Caco-2 (cell line): ENCODE measurements at regions not wholly inside any gene's neighbourhood (a gene's known extent, or its start where the extent isn't known, plus 50 kb on each side); places are given as distances from the start of the nearest gene placed in this dataset.

Source experiments
- BruUV-seq: library from RNA; stranded (reverse); fragments of 400-500 nt; replicated peaks from 2 replicates; lab custom pipeline; 2021; lab: Mats Ljungman, UMichigan
- CTCF ChIA-PET: fragments of 300-600 bp; sonication (Branson Sonifier 250); formaldehyde crosslinking; loops from one replicate; lab custom pipeline; 2022; ENCODE audit warnings: antibody characterized with exemption; lab: Charles Lee
- POLR2A ChIA-PET: fragments of 300-600 bp; sonication (Branson Sonifier 250); formaldehyde crosslinking; loops from one replicate; lab custom pipeline; 2022; ENCODE audit warnings: antibody characterized with exemption; lab: Charles Lee
- DNase-seq, 2 experiments: peaks; one replicate each; pipeline versions ENCODE4 v3.0.0 to v3.0.0-alpha.2; 2020 to 2022
- H3K27me3 ChIP-seq: replicated peaks from 2 replicates; pipeline ENCODE4 v1.6.0; 2011; ENCODE audit warnings: low read length; ENCODE audit not compliant: control insufficient read depth, insufficient read depth
- H3K36me3 ChIP-seq: 2 replicates; pipeline ENCODE4 v1.5.1; 2011; ENCODE audit warnings: low read length; ENCODE audit not compliant: control insufficient read depth, insufficient read depth
- H3K4me1 ChIP-seq: fragments of 250-450 bp; sonication (Bioruptor Pico); 2 replicates; pipeline ENCODE4 v1.5.1; 2020; ENCODE audit warnings: mild to moderate bottlenecking
- H3K4me3 ChIP-seq: 2 replicates; pipeline ENCODE4 v1.5.1; 2011; ENCODE audit warnings: low read depth, mild to moderate bottlenecking, control low read depth, low read length
- H3K9me3 ChIP-seq: fragments of 250-450 bp; sonication (Bioruptor Pico); 2 replicates; pipeline ENCODE4 v1.5.1; 2020; ENCODE audit warnings: mild to moderate bottlenecking, moderate library complexity
- H3K27ac Mint-ChIP-seq: one replicate; pipeline ENCODE4 v1.8.0; 2022; ENCODE audit warnings: mixed read lengths; ENCODE audit not compliant: unreplicated experiment
- H3K27me3 Mint-ChIP-seq: one replicate; pipeline ENCODE4 v1.8.0; 2022; ENCODE audit warnings: mixed read lengths; ENCODE audit not compliant: insufficient read depth, unreplicated experiment
- H3K36me3 Mint-ChIP-seq: one replicate; pipeline ENCODE4 v1.8.0; 2022; ENCODE audit warnings: mild to moderate bottlenecking, mixed read lengths; ENCODE audit not compliant: insufficient read depth, unreplicated experiment
- H3K4me1 Mint-ChIP-seq: one replicate; pipeline ENCODE4 v1.8.0; 2022; ENCODE audit warnings: low read depth, mixed read lengths; ENCODE audit not compliant: unreplicated experiment
- H3K4me3 Mint-ChIP-seq: one replicate; pipeline ENCODE4 v1.8.0; 2022; ENCODE audit warnings: mild to moderate bottlenecking, moderate library complexity, mixed read lengths; ENCODE audit not compliant: unreplicated experiment
- H3K9me3 Mint-ChIP-seq: one replicate; pipeline ENCODE4 v1.8.0; 2022; ENCODE audit warnings: mixed read lengths; ENCODE audit not compliant: unreplicated experiment
- CTCF ChIP-seq, 2 experiments: fragments of 200-600 bp in 1 of 2; IDR thresholded peaks; 1 replicate in 1 of 2; 2 replicates in 1 of 2; pipeline versions ENCODE4 v1.5.1 to v1.8.0; 2011 to 2022; ENCODE audit warnings: antibody characterized with exemption in 1 of 2, control low read depth in 1 of 2, inconsistent platforms in 1 of 2, low read depth in 1 of 2, low read length in 1 of 2, mild to moderate bottlenecking in 1 of 2, moderate library complexity in 1 of 2; ENCODE audit not compliant: insufficient read depth in 1 of 2, severe bottlenecking in 1 of 2, unreplicated experiment in 1 of 2
- intact Hi-C: fragments of 100-400 bp; cut with micrococcal nuclease; formaldehyde crosslinking; loops from one replicate; pipeline ENCODE4 v1.10.0; 2022; ENCODE audit not compliant: unreplicated experiment

DNA sequence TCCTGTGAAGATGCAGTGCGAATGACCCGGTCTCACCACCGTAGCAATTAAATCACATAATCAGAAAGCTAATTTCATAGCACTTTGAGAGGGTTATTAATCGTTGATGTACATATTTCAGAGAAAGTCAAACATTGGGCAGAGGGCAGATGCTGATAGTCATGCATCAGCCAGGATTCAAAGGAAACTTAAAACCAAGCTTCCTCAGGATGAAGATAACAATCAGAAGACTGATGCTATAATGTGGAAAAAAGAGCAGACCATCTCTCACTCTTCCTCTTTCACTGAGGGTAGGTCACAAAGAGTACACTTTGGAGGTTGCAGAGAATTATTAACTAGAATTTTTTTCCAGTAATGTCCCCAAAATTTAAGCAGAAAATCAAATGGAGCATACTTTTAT lies 1027.7 kb upstream of the ZEB2 start:
- intact Hi-C loops = no loop called here
- no peak overlapping the region for H3K27ac Mint-ChIP-seq
- Histone ChIP-seq H3K27me3 (no peaks in the 10 kb centered on the region), H3K4me1 (no peaks in the 10 kb centered on the region), H3K4me3 (no peak overlapping the region), H3K36me3 (no peaks in the 10 kb centered on the region), H3K9me3 (no peaks in the 10 kb centered on the region)
- no peak for DNase-seq
- no TSS peak for BruUV-seq
- no peak overlapping the region for H3K4me3 Mint-ChIP-seq
- H3K9me3 Mint-ChIP-seq = no peaks in the 10 kb centered on the region
- POLR2A ChIA-PET = no interaction called here
- TF ChIP-seq CTCF (IDR thresholded peaks at IDR 0.05; ENCODE audit: insufficient read depth in 1 of 2, low read depth in 1 of 2, low read length in 1 of 2, severe bottlenecking in 1 of 2, unreplicated experiment in 1 of 2) = no peak
- H3K4me1 Mint-ChIP-seq = no peaks in the 10 kb centered on the region
- H3K36me3 Mint-ChIP-seq = no peaks in the 10 kb centered on the region
- CTCF ChIA-PET = no interaction called here
- H3K27me3 Mint-ChIP-seq = no peaks in the 10 kb centered on the region

DNA sequence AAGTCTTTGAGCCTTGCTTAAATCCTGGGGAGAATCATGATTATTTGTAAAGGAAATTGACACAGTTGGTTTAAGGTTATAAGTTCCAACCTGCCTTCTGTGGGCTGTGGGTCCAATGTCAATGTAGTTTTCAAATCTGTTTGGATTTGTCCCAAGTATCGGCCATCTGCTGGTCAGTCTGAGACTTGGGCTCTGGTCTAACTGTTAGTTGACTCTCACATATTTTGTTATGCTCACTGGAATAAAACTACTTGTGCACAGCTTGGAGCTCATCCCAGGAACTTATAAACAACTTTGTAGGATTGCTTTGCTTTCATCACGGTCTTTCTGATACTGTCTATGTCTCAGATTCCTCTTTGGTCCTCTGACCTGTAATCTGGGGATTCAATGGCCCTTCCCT lies 1026.2 kb upstream of the ZEB2 start:
- ChIA-PET POLR2A (no interaction called here), CTCF (no interaction called here)
- no peak overlapping the region for H3K4me3 Mint-ChIP-seq
- no peaks in the 10 kb centered on the region for H3K27me3 Mint-ChIP-seq
- no peak for DNase-seq
- TF ChIP-seq CTCF (IDR thresholded peaks at IDR 0.05; ENCODE audit: insufficient read depth in 1 of 2, low read depth in 1 of 2, low read length in 1 of 2, severe bottlenecking in 1 of 2, unreplicated experiment in 1 of 2) = no peak
- Histone ChIP-seq H3K36me3 (no peaks in the 10 kb centered on the region), H3K27me3 (no peaks in the 10 kb centered on the region), H3K4me3 (no peak overlapping the region), H3K9me3 (no peaks in the 10 kb centered on the region), H3K4me1 (no peaks in the 10 kb centered on the region)
- H3K4me1 Mint-ChIP-seq = no peaks in the 10 kb centered on the region
- no TSS peak for BruUV-seq
- H3K27ac Mint-ChIP-seq = no peak overlapping the region
- H3K9me3 Mint-ChIP-seq = no peaks in the 10 kb centered on the region
- H3K36me3 Mint-ChIP-seq = no peaks in the 10 kb centered on the region
- intact Hi-C loops = no loop called here

DNA sequence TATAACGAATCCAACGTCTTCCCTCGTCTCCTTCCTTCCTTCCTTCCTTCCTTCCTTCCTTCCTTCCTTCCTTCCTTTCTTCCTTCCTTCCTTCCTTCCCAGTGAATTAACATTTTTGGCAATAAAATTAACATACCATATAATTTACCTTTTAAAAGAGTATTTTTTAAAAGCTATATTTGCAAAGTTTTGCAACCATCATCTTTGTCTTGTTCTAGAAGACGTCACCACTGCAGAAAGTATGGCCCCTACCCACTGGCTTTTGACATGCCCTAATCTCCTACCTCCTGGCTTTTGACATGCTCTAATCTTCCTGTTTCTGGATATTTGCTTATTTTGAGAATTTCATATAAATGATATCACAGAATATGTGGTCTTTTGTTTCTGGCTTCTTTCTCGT lies 1023.9 kb upstream of the ZEB2 start:
- no peak overlapping the region for H3K27ac Mint-ChIP-seq
- H3K9me3 Mint-ChIP-seq = no peaks in the 10 kb centered on the region
- H3K36me3 ChIP-seq = no peaks in the 10 kb centered on the region
- H3K4me3 Mint-ChIP-seq = no peak overlapping the region
- TF ChIP-seq CTCF (IDR thresholded peaks at IDR 0.05; ENCODE audit: insufficient read depth in 1 of 2, low read depth in 1 of 2, low read length in 1 of 2, severe bottlenecking in 1 of 2, unreplicated experiment in 1 of 2) = no peak
- no peaks in the 10 kb centered on the region for H3K27me3 Mint-ChIP-seq
- no peaks in the 10 kb centered on the region for H3K4me1 ChIP-seq
- no peaks in the 10 kb centered on the region for H3K36me3 Mint-ChIP-seq
- H3K4me3 ChIP-seq = no peak overlapping the region
- ChIA-PET POLR2A (no interaction called here), CTCF (no interaction called here)
- no peaks in the 10 kb centered on the region for H3K9me3 ChIP-seq
- H3K27me3 ChIP-seq = no peaks in the 10 kb centered on the region
- no peak for DNase-seq
- intact Hi-C loops = no loop called here
- no TSS peak for BruUV-seq
- no peaks in the 10 kb centered on the region for H3K4me1 Mint-ChIP-seq
